DMS53 treated with DMSO at 0.1 percent for 48 hours (cell line): ENCODE measurements at regions not wholly inside any gene's neighbourhood (a gene's known extent, or its start where the extent isn't known, plus 50 kb on each side); places are given as distances from the start of the nearest gene placed in this dataset.

Experiments used
- DNase-seq: peaks from one replicate; lab custom pipeline; 2025; ENCODE audit not compliant: unreplicated experiment; lab: John Stamatoyannopoulos, UW

GRCh38 chr2:238558456-238559099 is 131.9 kb downstream of the ASB1 start:
- no peak for DNase-seq

- no peak for DNase-seq
Observed at GRCh38 chr2:238560234-238560633, 133.5 kb downstream of the ASB1 start.

- DNase-seq = no peak
Observed at GRCh38 chr2:238561230-238561629, 134.5 kb downstream of the ASB1 start.

- DNase-seq = no peak
Observed at GRCh38 chr2:238562446-238562845, 135.7 kb downstream of the ASB1 start.

- no peak for DNase-seq
Observed at GRCh38 chr2:238563551-238563950, 136.8 kb downstream of the ASB1 start.

GRCh38 chr2:238564286-238564920 is 137.7 kb downstream of the ASB1 start:
- no peak for DNase-seq

- no peak for DNase-seq
Observed at GRCh38 chr2:238565031-238565430, 138.3 kb downstream of the ASB1 start.

- no peak for DNase-seq
Observed at GRCh38 chr2:238566001-238566645, 139.4 kb downstream of the ASB1 start.

- no peak for DNase-seq
Observed at GRCh38 chr2:238567067-238567855, 140.5 kb downstream of the ASB1 start.

- DNase-seq = no peak
Observed at GRCh38 chr2:238567996-238568395, 141.3 kb downstream of the ASB1 start.

GRCh38 chr2:238568455-238569440 is 142.0 kb downstream of the ASB1 start:
- DNase-seq = no peak

GRCh38 chr2:238569507-238570195 is 142.9 kb downstream of the ASB1 start:
- DNase-seq = no peak

GRCh38 chr2:238570391-238570790 is 143.7 kb downstream of the ASB1 start:
- no peak for DNase-seq

- DNase-seq = no peak
Observed at GRCh38 chr2:238570926-238571325, 144.2 kb downstream of the ASB1 start.

- DNase-seq = no peak
Observed at GRCh38 chr2:238571661-238572372, 145.1 kb downstream of the ASB1 start.

GRCh38 chr2:238573065-238573778 is 146.5 kb downstream of the ASB1 start:
- no peak for DNase-seq

GRCh38 chr2:238573916-238574315 is 147.2 kb downstream of the ASB1 start:
- no peak for DNase-seq

- DNase-seq = no peak
Observed at GRCh38 chr2:238574490-238575271, 148.0 kb downstream of the ASB1 start.
